GM23338 (cell line): ENCODE measurements at regions not wholly inside any gene's neighbourhood (a gene's known extent, or its start where the extent isn't known, plus 50 kb on each side); places are given as distances from the start of the nearest gene placed in this dataset.
"Not testable (repeated sequence)": the region's sequence is repeated elsewhere in the genome, so short reads cannot be mapped to it uniquely, and the experiment has no call there.

Experiments used
- ATAC-seq: fragments of 200-7000 bp; cut with Tn5 transposase; 3 replicates; pipeline ENCODE4 v1.9.1; 2020
- DNase-seq: peaks from one replicate; pipeline ENCODE4 v3.0.0-alpha.2; 2015; ENCODE audit warnings: low spot score
- H2AFZ ChIP-seq: fragments of 200-600 bp; sonication (generic); 2 replicates; pipeline ENCODE4 v1.8.0; 2016; ENCODE audit warnings: antibody characterized with exemption, mild to moderate bottlenecking, moderate library complexity
- H3F3A ChIP-seq: fragments of 200-600 bp; sonication (generic); replicated peaks from 2 replicates; pipeline ENCODE4 v1.8.0; 2017; ENCODE audit warnings: antibody characterized with exemption, mixed run types, low read depth
- H3K27ac ChIP-seq: fragments of 200-600 bp; sonication (generic); 2 replicates; pipeline ENCODE4 v1.6.1; 2016; ENCODE audit warnings: low read depth
- H3K27me3 ChIP-seq: fragments of 200-600 bp; sonication (generic); 2 replicates; pipeline ENCODE4 v1.8.0; 2016; ENCODE audit warnings: mild to moderate bottlenecking, mixed run types, moderate library complexity; ENCODE audit not compliant: insufficient read depth
- H3K36me3 ChIP-seq: fragments of 200-600 bp; sonication (generic); 2 replicates; pipeline ENCODE4 v1.8.0; 2016; ENCODE audit warnings: mild to moderate bottlenecking; ENCODE audit not compliant: insufficient read depth
- H3K4me1 ChIP-seq: fragments of 200-600 bp; sonication (generic); 2 replicates; pipeline ENCODE4 v1.8.0; 2016; ENCODE audit warnings: mild to moderate bottlenecking, moderate library complexity; ENCODE audit not compliant: insufficient read depth
- H3K4me2 ChIP-seq: fragments of 200-600 bp; sonication (generic); 2 replicates; pipeline ENCODE4 v1.7.1; 2017; ENCODE audit warnings: mixed run types
- H3K4me3 ChIP-seq: fragments of 200-600 bp; sonication (generic); 2 replicates; pipeline ENCODE4 v1.6.1; 2016; ENCODE audit warnings: mixed run types
- H3K79me2 ChIP-seq: fragments of 200-600 bp; sonication (generic); replicated peaks from 2 replicates; pipeline ENCODE4 v1.8.0; 2017; ENCODE audit warnings: mild to moderate bottlenecking; ENCODE audit not compliant: insufficient read depth
- H3K9me2 ChIP-seq: fragments of 200-600 bp; sonication (generic); 2 replicates; pipeline ENCODE4 v1.8.0; 2017; ENCODE audit not compliant: insufficient read depth
- H4K20me1 ChIP-seq: fragments of 200-600 bp; sonication (generic); replicated peaks from 2 replicates; pipeline ENCODE4 v1.8.0; 2017; ENCODE audit warnings: mild to moderate bottlenecking; ENCODE audit not compliant: insufficient read depth
- H3K27ac Mint-ChIP-seq: 2 replicates; pipeline ENCODE4 v1.8.0; 2020; ENCODE audit warnings: inconsistent platforms, mild to moderate bottlenecking, moderate library complexity, mixed read lengths
- H3K27me3 Mint-ChIP-seq: 3 replicates; pipeline ENCODE4 v1.8.0; 2022; ENCODE audit warnings: low read depth, mild to moderate bottlenecking, moderate library complexity, mixed read lengths, inconsistent platforms; ENCODE audit not compliant: insufficient read depth, poor library complexity
- H3K36me3 Mint-ChIP-seq: 3 replicates; pipeline ENCODE4 v1.8.0; 2021; ENCODE audit warnings: low read depth, mild to moderate bottlenecking, inconsistent platforms, moderate library complexity, mixed read lengths
- H3K4me1 Mint-ChIP-seq: 3 replicates; pipeline ENCODE4 v1.8.0; 2020; ENCODE audit warnings: mild to moderate bottlenecking, inconsistent platforms, mixed read lengths
- H3K4me3 Mint-ChIP-seq: 3 replicates; pipeline ENCODE4 v1.8.0; 2021; ENCODE audit warnings: moderate library complexity, mild to moderate bottlenecking, inconsistent platforms, mixed read lengths
- H3K9me3 Mint-ChIP-seq: 3 replicates; pipeline ENCODE4 v1.8.0; 2020; ENCODE audit warnings: moderate library complexity, mild to moderate bottlenecking, inconsistent platforms, mixed read lengths
- CREB1 ChIP-seq: fragments of 250-450 bp; sonication (Bioruptor Pico); IDR thresholded peaks from 2 replicates; pipeline ENCODE4 v1.5.0; 2020; ENCODE audit warnings: low read depth, mild to moderate bottlenecking, moderate library complexity
- ETS1 ChIP-seq: IDR thresholded peaks from 2 replicates; pipeline ENCODE4 v1.6.1; 2016; ENCODE audit warnings: antibody characterized with exemption
- EZH2 ChIP-seq: fragments of 200-600 bp; sonication (generic); IDR thresholded peaks from one replicate; pipeline ENCODE4 v1.8.0; 2017; ENCODE audit warnings: antibody characterized with exemption, mild to moderate bottlenecking, low read depth; ENCODE audit not compliant: unreplicated experiment
- EZH2phosphoT487 ChIP-seq: fragments of 200-600 bp; sonication (generic); IDR thresholded peaks from one replicate; pipeline ENCODE4 v1.8.1; 2018; ENCODE audit warnings: antibody characterized with exemption; ENCODE audit not compliant: unreplicated experiment
- JUNB ChIP-seq: IDR thresholded peaks from one replicate; pipeline ENCODE4 v1.6.1; 2016; ENCODE audit warnings: antibody characterized with exemption; ENCODE audit not compliant: unreplicated experiment
- NANOG ChIP-seq: IDR thresholded peaks from 2 replicates; pipeline ENCODE4 v1.6.1; 2016; ENCODE audit warnings: antibody characterized with exemption, borderline replicate concordance
- POLR2AphosphoS5 ChIP-seq: IDR thresholded peaks from 2 replicates; pipeline ENCODE4 v1.6.1; 2016; ENCODE audit warnings: antibody characterized with exemption, low read depth
- REST ChIP-seq: IDR thresholded peaks from one replicate; pipeline ENCODE4 v1.6.1; 2018; ENCODE audit warnings: antibody characterized with exemption; ENCODE audit not compliant: unreplicated experiment
- STAT1 ChIP-seq: IDR thresholded peaks from one replicate; pipeline ENCODE4 v1.6.1; 2016; ENCODE audit warnings: antibody characterized with exemption; ENCODE audit not compliant: unreplicated experiment
- ZNF462 ChIP-seq: fragments of 250-450 bp; sonication (Bioruptor Pico); IDR thresholded peaks from 2 replicates; pipeline ENCODE4 v1.5.0; 2020; ENCODE audit warnings: mild to moderate bottlenecking, moderate library complexity

- no peak overlapping the region for H2AFZ ChIP-seq
- no peaks in the 10 kb centered on the region for H4K20me1 ChIP-seq
- H3K4me3 ChIP-seq = no peak overlapping the region
- no peaks in the 10 kb centered on the region for H3K4me1 ChIP-seq
- DNase-seq (no peak), ATAC-seq (no peak)
- H3K27ac ChIP-seq = no peak overlapping the region
- H3K79me2 ChIP-seq = no peaks in the 10 kb centered on the region
- TF ChIP-seq REST (no peak), ZNF462 (CRISPR knock-in tag) (no peak), JUNB (no peak), ETS1 (no peak), EZH2 (no peak), EZH2phosphoT487 (no peak), POLR2AphosphoS5 (no peak), STAT1 (no peak), NANOG (no peak), CREB1 (no peak)
- no peak overlapping the region for H3K4me3 Mint-ChIP-seq
- H3F3A ChIP-seq = no peaks in the 10 kb centered on the region
- H3K36me3 Mint-ChIP-seq = no peaks in the 10 kb centered on the region; the same call in 2 of the 3 replicates
- no peak overlapping the region for H3K27ac Mint-ChIP-seq
- no peak overlapping the region for H3K4me2 ChIP-seq
- peaks cover 24% of the 10 kb centered on the region for H3K9me3 Mint-ChIP-seq
- peaks cover 4% of the 10 kb centered on the region for H3K27me3 Mint-ChIP-seq
- no peaks in the 10 kb centered on the region for H3K4me1 Mint-ChIP-seq
- peaks cover 4% of the 10 kb centered on the region; the same call in 1 of the 2 replicates for H3K27me3 ChIP-seq
- no peaks in the 10 kb centered on the region for H3K36me3 ChIP-seq
- H3K9me2 ChIP-seq = no peaks in the 10 kb centered on the region
Observed at GRCh38 chr21:13827201-13827600, 217.6 kb downstream of the POTED start.

GRCh38 chr21:13826511-13826910, 216.9 kb downstream of the POTED start:
- H3K27ac Mint-ChIP-seq, H3K4me3 ChIP-seq, H3K27ac ChIP-seq, H3K4me1 Mint-ChIP-seq, H3K36me3 Mint-ChIP-seq, H3K27me3 ChIP-seq, H3F3A ChIP-seq, H2AFZ ChIP-seq, H3K9me2 ChIP-seq, H3K27me3 Mint-ChIP-seq, H3K4me2 ChIP-seq, H4K20me1 ChIP-seq, H3K4me1 ChIP-seq, DNase-seq, H3K36me3 ChIP-seq, ATAC-seq, H3K79me2 ChIP-seq, H3K4me3 Mint-ChIP-seq: not testable (repeated sequence)
- peaks cover 26% of the 10 kb centered on the region for H3K9me3 Mint-ChIP-seq
